Activated gamma-delta T cell treated with anti-CD3 and anti-CD28 coated beads, Interleukin-2, amount 50 U/mL, for 16 hours (primary cell): ENCODE measurements at regions not wholly inside any gene's neighbourhood (a gene's known extent, or its start where the extent isn't known, plus 50 kb on each side); places are given as distances from the start of the nearest gene placed in this dataset.
"Not testable (repeated sequence)": the region's sequence is repeated elsewhere in the genome, so short reads cannot be mapped to it uniquely, and the experiment has no call there.

Source experiments
- DNase-seq: peaks from one replicate; pipeline ENCODE4 v3.0.0-alpha.2; 2020; ENCODE audit warnings: low read depth

DNA sequence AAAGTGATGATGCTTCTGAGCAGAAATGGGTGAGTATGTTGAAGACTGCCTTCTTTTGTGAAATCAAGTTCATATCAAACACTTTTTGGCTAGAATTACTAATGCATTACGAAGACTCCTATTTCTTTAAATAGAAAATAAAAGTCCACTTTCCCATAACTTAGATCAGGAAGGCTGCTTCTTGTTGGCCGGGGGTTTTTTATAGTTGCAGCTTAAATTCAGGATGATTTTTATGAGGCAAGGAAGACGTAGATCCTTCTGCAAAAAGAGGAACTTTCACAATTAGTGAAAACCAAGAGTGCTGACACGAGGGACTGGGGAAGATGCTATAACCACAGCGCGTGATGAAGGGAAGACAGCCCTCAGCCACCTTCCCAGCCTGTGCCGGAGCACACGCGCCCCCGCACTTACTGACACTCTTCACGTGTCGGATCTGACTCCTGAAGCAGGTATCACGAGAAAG lies 206.1 kb upstream of the PRDM1 start:
- no peak for DNase-seq

DNA sequence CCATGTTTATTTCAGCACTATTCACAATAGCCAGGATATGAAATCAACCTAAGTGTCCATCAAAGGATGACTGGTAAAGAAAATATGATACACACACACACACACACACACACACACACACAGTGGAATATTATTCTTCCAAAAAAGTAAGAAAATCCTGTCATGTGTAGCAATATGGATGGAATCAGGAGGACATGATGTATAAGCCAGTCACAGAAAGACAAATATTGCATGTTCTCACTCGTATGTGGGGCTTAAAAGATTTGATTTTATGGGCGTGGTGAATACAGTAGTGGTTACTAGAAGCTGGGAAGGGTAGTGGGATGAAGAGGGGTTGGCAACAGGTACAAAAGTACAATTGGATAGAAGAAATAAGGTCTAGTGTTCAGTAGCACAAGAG lies 207.0 kb upstream of the PRDM1 start:
- no peak for DNase-seq

DNA sequence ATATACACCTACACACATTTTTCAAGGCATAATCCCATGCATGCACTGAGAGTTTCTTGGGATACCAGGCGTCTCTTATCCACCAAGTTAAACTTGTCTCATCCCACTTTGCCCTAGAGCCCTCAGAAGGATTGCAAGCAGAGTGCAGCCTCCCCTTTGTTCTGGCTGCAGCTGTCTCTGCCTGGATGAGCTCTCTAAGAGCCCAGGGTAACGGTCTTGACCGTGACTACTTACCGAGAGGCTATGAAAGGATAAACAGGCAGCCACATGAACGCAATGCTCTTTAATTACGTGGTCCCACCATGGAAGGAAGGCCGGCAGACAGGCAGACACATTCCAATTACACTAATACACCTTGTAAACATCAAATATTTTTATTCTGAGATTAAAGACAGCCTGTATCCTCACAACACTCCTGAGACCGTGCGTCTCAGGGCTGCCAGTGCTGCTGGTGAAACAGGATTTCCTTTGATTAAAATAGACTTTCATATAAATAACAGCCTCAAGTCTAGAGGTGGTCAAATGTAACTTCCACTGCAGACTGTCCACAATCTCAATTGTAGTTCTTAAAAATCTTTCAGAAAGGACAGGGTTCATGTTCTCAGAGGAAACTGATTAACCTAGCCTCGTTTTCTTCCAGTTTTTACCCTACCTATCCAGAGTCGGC lies 210.0 kb upstream of the PRDM1 start:
- DNase-seq, result no peak

DNA sequence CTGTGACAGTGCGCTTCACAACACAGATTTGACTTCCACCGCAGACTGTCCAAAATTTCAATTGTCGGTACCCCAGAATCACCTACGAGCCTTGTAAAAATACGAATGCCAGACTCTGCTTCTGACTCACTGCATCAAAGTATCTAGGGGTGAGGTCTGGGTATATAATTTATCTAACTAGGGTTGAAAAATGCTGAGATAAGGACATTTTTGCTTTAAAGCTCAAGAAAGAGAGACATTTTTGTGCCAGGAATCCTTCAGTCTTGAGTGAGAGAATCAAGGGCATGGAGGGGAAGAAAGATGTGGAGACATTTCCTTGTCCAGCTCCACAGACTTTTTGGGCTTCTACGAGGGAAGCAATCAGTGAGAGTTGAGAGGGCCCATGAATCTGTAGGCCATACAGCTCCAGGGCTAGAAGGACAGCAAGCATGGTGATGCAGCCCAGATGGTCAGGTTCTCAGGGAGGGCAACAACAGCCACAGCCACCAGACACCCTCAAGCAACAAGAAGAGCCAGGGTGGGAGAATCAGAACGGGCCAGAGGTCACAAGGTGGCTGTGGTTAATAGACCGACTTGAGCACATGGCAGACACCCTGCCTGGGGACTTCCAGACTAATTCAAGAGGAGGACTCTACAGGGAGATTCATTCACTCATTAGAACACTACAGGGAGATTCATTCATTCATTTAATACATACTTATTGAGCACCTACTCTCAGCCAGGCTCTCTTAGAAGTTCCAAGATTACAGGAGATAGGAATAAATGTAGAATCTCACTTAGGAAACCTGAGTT lies 211.1 kb upstream of the PRDM1 start:
- no peak for DNase-seq

DNA sequence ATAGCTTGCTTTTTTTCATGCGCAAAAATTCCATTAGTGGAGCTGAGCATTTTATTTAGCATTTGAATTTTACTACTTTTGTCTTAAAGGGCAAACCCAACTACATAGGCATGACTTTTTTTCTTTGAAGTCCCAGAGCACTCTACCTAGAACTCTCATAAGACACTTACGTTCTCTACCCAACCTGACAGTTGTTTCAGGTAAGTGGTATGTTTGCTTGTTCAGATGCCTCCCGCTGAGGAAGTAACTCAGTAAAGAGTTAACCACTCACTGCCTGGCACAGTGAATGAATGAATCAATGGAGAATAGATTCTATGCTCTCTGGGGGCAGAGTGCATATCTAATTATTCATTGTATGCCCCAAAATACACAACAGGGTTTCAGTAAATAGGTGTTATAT lies 212.3 kb upstream of the PRDM1 start:
- DNase-seq, result no peak

DNA sequence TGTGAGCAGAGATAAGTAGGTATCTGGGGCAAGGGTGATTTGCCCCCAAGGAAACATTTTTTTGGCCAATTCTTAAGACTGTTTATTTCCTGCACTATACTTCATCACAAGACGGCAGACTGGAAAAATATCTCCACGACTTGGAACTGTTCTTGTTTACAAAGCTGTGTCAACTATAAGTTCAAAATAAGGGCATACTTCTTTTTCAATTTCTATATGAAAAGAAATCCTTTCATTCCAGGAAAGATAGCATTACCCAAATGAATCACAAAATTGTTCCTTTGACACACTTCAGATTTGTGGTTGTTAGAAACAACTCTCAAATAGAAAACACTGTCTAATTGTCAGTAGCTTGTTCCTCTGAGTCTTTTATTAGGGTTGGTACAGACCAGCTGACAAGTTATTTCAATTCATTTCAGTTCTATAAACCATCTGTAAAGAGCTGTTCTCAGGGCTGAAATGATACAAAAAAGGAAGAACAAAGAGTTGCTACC lies 212.9 kb upstream of the PRDM1 start:
- no peak for DNase-seq

DNA sequence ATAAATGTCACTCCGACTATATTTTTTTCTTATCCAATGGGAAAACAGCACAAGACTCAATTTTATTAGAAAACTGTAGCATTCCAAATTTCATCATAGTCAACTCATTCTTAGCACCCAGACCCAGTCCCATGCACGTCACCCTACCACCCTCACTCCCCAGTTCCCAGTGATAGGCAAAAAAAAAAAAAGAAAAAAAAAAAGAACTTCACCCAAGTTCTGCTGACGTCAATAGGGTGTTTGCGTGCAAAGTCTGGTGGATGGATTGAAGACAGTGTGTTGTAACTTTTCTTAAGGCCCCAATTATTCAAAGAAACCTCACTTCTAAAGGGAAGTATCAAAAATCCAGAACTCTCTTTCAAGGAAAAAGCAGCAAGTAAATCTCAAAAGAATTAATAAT lies 213.9 kb upstream of the PRDM1 start:
- no peak for DNase-seq

DNA sequence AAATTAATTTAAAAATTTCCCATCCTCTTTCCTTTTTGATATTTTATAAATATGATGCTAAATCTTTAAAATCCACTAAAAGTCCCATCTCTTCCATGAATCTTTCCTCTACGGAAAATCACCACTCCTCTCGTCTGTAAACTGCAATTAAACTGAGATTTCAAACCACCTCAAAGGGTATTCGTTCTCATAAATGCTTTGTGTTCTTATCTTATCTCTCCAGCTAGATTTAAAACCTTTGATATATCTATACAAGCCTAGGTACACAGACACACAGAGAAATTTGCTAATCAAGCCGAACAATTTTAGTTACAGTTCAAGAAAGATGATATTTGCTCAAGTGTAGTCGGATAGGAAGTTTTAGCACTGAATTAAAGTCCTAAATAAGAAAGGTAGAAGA lies 214.6 kb upstream of the PRDM1 start:
- no peak for DNase-seq

DNA sequence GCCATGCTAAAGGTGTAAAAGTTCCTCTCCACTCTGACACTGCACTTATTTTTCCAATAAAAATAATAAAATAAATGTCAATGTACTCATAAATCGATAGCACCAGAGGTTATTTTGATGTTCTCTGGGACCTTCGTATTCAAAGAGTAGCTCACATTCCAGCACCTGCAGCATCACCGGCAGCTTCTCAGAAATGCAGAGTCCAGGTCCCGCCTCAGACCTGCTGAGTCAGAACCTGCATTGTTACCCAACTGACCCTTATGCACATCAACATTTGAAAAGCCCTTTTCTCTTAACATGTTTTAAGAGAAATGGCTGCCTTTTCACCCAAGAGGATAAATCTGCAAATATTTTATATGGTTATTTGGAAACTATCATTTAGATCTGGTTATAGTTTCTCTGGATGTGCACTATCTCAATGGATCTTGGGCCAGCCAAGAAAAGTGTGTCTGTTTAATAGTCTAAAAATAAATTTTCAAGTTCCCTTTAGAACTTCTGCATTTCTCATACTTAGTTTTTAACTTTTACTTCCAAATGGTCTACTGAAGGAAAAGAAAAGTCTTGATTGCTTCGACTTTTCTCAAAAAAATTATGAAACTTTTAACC lies 216.2 kb upstream of the PRDM1 start:
- no peak for DNase-seq

DNA sequence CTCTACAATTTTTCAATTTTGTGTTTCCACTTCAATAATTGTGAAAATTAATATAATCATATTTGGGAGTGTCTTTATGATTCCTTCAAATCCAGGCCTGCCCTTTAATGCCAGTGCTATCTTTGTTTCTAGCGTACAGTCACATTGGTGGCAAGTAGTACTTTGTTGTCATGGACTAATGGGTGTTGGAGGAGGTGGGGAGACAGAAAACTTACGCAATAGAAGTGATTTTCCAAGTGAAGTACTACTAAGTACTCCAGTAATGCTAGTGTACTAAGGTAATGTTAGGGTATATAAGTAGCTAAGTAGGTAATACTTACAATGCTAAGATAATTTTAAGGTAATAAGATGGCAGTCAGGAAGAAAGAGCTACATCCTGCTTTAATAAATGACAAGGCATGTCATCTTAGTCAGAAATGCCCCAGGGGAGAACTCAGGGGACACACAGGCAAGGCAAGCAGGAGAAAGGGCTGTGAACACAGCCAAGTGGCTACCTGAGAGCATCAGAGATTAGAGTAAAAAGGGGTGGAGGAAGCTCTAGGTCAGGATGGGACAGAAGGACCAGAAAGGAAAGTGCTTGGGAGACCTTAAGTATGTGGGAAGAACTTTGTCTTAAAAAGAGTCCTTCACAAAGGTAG lies 217.2 kb upstream of the PRDM1 start:
- no peak for DNase-seq

DNA sequence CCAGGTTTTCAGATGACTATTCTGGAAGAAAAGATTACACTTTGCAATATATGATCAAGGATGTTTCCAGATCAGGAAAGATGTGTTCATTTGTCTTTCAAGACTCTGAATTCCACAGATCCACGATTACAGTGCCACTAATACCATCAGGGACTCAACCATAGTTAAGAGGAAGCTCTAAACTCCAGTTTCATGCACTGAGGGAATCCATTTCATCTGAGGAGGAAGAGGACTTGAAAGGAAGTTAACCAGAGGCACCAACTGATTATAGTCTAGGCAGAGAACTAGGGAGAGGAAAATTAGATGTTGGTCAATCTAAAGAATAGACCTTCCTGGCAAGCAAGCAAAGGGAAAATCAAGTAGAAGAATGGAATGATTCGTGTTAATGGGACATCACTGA lies 218.3 kb upstream of the PRDM1 start:
- no peak for DNase-seq

DNA sequence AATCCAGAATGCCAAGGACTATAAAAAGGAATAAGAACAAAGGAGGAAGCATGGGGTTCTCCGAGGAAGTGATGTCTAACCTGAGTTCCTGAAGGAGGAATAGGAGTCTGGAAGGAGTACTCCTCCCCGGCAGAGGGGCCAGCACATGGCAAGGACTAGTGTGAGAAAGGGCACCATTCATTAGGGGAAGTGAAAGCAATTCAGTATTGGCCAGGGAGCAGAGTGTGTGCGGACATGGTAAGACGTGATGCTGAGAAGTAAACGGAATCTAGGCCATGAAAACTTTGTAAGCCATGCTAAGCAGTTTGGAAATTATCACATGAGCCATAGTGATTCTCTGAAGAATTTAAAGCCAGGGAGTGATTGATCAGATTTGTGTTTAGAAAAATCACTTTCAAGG lies 218.9 kb upstream of the PRDM1 start:
- no peak for DNase-seq

DNA sequence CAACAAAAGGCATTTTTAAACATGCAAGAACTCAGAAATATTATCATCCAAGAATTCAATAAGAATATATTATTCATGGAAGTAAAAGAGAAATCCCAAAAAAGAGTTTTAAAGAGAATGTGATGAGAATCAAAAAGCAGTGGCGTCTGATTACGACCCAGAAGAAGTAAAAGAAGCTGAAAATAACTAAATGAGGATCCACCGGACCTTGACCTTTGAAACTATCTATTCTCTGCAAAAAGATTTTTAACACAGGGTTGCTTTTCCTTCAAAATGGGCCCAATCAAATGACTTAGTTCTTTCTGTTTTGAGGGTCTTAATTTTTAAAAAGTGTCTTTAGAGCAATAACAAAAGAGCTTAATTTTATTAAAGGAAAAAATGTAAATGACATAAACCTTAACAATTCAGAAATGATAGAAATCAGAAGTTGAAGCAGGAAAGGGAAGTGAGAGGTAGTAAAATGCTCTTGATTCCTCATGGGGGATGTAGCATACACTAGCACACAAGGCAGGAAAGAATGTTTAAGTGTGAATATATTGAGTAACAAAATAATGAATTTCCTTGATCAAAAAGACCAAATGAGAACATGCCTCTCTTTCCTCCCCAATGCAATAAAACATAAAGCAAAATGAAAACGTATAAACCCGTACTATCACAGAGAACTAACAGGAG lies 223.1 kb upstream of the PRDM1 start:
- no peak for DNase-seq

DNA sequence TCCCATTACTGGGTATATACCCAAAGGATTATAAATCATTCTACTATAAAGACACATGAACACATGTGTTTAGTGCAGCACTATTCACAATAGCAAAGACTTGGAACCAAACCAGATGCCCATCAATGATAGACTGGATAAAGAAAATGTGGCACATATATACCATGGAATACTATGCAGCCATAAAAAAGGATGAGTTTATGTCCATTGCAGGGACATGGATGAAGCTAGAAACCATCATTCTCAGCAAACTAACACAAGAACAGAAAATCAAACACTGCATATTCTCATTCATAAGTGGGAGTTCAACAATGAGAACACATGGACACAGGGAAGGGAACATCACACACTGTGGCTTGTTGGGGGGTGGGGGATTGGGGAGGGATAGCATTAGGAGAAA lies 225.2 kb upstream of the PRDM1 start:
- not testable (repeated sequence) for DNase-seq

DNA sequence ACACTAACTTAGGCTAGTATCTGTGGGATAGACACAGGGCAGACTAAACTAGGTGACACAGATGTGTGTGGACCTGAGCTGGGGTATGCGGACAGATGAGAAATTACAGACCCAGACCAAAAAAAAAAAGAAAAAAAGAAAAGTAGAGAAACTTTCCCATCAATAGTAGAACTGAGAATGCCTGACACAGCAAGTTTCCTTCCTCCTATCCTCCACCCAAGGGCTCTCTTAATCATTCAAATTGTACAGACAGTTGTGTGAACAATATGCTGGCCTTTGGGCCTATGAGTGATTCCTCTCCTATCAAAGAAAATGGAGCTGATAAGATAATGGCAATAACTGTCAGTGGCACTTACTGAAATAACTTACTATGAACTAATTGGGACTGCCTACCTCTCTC lies 226.7 kb upstream of the PRDM1 start:
- no peak for DNase-seq

DNA sequence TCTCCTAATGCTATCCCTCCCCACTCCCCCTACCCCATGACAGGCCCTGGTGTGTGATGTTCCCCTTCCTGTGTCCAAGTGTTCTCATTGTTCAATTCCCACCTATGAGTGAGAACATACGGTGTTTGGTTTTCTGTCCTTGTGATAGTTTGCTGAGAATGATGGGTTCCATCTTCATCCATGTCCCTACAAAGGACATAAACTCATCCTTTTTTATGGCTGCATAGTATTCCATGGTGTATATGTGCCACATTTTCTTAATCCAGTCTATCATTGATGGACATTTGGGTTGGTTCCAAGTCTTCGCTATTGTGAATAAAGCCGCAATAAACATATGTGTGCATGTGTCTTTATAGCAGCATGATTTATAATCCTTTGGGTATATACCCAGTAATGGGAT lies 227.5 kb upstream of the PRDM1 start:
- not testable (repeated sequence) for DNase-seq

DNA sequence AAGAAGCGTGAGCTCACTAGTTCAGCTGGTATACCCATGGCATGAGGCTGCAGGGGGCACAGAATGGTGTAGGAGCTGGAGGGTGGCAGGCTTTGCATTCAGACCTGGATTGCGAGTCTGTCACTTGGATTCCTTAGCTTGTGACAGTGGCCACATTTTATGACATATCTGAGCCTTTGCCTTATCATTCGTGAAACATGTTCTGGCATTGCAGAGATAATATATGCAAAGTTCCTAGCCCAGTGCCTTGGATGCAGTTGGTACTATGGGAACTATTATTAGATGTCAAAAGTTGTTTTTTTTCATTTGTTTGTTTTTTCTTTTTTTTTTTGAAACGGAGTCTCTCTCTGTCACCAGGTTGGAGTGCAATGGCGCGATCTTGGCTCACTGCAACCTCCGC lies 230.7 kb upstream of the PRDM1 start:
- DNase-seq, result no peak

DNA sequence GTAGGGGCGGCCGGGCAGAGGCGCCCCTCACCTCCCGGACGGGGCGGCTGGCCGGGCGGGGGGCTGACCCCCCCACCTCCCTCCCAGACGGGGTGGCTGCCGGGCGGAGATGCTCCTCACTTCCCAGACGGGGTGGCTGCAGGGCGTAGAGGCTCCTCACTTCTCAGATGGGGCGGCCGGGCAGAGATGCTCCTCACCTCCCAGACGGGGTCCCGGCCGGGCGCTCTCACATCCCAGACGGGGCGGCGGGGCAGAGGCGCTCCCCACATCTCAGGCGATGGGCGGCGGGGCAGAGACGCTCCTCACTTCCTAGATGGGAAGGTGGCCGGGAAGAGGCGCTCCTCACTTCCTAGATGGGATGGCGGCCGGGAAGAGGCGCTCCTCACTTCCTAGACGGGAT lies 232.2 kb upstream of the PRDM1 start:
- not testable (repeated sequence) for DNase-seq

DNA sequence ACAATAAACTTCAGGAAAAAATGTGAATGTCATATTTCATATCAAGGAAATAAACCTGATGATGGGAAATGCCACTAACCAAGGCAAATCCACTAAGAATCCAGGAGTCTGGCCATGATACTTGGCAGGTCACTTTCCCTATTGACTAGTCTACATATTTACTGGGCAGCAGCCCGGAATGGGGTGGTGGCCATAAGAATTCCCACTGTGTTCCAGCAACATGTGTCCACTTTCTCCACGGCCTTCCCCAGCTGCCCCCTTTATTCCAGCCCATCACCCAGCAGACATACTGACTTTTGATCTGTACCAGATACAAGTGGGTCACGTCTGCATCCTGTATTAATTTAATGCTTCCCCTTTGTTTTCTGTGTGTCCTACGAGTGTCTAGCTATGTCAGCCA lies 234.5 kb upstream of the PRDM1 start:
- DNase-seq, result no peak

DNA sequence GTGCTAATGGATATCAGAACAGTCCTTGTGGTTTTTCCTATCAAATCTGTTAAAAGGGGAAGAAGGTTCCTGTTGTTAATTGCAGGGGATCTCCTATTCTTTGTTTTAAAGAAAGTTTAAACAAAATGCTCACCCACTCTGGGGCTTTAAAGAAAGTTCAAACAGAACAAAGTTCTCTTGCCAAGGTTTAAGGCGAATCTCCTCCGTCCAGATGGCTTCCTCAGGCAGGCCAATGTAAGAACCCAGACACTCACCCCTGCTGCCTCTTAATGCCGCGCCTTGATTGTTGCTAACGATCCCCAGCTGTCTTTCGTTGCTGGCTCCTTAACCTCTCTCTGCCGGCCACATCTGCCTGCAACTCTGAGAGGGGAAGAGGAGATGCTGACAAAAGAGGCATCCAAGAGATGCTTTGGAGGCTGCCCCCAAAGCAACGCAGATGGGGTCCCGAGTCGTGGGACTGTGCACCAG lies 235.0 kb upstream of the PRDM1 start:
- no peak for DNase-seq

DNA sequence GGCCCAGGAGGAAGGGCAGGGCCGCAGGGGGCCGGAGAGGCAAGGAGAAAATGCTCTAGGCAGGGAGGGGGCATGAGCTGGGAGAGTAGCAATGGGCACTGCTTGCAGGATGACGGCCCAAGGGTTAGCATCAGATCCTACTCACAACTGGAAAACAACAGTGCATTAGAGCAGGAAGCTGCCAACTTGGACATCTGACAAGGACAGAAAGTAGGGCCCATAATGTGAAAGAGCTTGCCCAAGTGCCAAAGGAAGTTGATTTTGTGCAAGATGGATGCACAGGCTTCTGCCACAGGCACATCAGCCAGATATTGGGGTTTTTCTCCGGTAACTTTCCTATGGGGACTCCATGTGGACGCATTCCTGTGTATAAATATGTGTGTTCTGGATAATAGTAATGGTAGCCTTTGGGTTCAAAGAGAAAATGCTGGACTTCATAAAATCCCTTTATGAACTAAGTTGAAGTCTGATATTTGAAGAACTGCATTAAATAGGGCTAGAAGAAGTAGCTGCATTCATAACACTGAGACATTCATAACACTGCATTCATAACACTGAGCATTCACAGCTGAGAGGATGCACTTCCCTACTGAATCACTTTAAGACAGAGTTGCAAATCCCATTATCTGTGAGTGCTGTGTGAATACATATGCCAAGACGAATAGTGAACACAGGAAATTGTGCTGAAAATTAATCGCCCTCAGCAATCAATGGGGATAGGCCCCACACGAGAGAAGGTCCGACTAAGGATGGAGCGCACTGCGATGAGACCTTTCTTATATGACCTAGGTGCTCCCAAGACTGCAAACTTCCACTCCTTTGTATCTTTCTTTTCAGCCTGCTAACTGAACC lies 235.6 kb upstream of the PRDM1 start:
- DNase-seq, result no peak
